Activated T-cell treated with anti-CD3 and anti-CD28 coated beads, Interleukin-2, amount 50 U/mL, for 72 hours (primary cell): ENCODE measurements at regions not wholly inside any gene's neighbourhood (a gene's known extent, or its start where the extent isn't known, plus 50 kb on each side); places are given as distances from the start of the nearest gene placed in this dataset.

ENCODE experiments used
- ATAC-seq, 2 donors: fragments of 150-1000 bp; cut with Tn5 transposase; replicated peaks in 1 of 2; 2 replicates each; pipeline ENCODE4 v1.10.0; 2021; ENCODE audit warnings: moderate library complexity in 2 of 2, mild to moderate bottlenecking in 1 of 2
- DNase-seq, 2 donors: peaks; one replicate each; pipeline ENCODE4 v3.0.0; 2021 to 2022; ENCODE audit warnings: mixed read lengths in 1 of 2
- H3K27ac Mint-ChIP-seq: one replicate; pipeline ENCODE4 v1.8.0; 2022; ENCODE audit warnings: mild to moderate bottlenecking, moderate library complexity, mixed read lengths
- H3K27me3 Mint-ChIP-seq: one replicate; pipeline ENCODE4 v1.8.0; 2022; ENCODE audit warnings: low read depth, mixed read lengths
- H3K36me3 Mint-ChIP-seq, 2 donors: one replicate each; pipeline ENCODE4 v1.8.0; 2022; ENCODE audit warnings: mixed read lengths in 2 of 2, mild to moderate bottlenecking in 1 of 2; ENCODE audit not compliant: insufficient read depth in 2 of 2
- H3K4me1 Mint-ChIP-seq: one replicate; pipeline ENCODE4 v1.8.0; 2022; ENCODE audit warnings: low read depth, mixed read lengths
- H3K4me3 Mint-ChIP-seq, 2 donors: one replicate each; pipeline ENCODE4 v1.8.0; 2022; ENCODE audit warnings: mild to moderate bottlenecking in 2 of 2, mixed read lengths in 2 of 2, moderate library complexity in 2 of 2
- H3K9me3 Mint-ChIP-seq, 2 donors: one replicate each; pipeline ENCODE4 v1.8.0; 2022; ENCODE audit warnings: mixed read lengths in 2 of 2

DNA sequence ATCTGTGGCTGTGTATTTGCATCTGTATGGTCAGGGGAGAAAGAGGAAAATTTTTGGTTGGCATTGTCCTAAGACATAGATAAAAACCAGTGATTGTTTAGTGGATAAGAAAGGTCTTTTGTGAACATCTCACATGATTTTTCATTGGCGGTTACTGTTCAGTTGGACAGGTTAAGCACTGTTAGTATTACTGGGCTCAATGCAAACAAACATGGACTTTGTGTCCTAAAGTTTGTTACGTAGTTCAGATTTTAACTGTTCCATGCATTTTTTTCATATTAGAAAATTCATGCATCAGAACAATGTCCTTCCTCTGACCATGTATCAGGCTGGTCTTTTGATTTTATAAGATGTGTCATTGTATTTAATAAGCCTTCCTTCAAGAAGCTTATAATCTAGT lies 368.0 kb downstream of the MEIS1 start:
- H3K4me3 Mint-ChIP-seq: no peak overlapping the region
- no peaks in the 10 kb centered on the region for H3K4me1 Mint-ChIP-seq
- ATAC-seq (no peak), DNase-seq (no peak)
- no peak overlapping the region for H3K27ac Mint-ChIP-seq
- H3K27me3 Mint-ChIP-seq: no peaks in the 10 kb centered on the region
- H3K9me3 Mint-ChIP-seq: peaks cover 4 to 7% of the 10 kb centered on the region in 2 donors
- no peaks in the 10 kb centered on the region for H3K36me3 Mint-ChIP-seq

- H3K27me3 Mint-ChIP-seq: no peaks in the 10 kb centered on the region
- DNase-seq: no peak
- no peak for ATAC-seq
- H3K9me3 Mint-ChIP-seq: peaks cover 4 to 7% of the 10 kb centered on the region in 2 donors
- no peaks in the 10 kb centered on the region for H3K36me3 Mint-ChIP-seq
- H3K4me3 Mint-ChIP-seq: no peak overlapping the region
- no peak overlapping the region for H3K27ac Mint-ChIP-seq
- no peaks in the 10 kb centered on the region for H3K4me1 Mint-ChIP-seq
Observed at GRCh38 chr2:66803726-66804125, 368.8 kb downstream of the MEIS1 start.

DNA sequence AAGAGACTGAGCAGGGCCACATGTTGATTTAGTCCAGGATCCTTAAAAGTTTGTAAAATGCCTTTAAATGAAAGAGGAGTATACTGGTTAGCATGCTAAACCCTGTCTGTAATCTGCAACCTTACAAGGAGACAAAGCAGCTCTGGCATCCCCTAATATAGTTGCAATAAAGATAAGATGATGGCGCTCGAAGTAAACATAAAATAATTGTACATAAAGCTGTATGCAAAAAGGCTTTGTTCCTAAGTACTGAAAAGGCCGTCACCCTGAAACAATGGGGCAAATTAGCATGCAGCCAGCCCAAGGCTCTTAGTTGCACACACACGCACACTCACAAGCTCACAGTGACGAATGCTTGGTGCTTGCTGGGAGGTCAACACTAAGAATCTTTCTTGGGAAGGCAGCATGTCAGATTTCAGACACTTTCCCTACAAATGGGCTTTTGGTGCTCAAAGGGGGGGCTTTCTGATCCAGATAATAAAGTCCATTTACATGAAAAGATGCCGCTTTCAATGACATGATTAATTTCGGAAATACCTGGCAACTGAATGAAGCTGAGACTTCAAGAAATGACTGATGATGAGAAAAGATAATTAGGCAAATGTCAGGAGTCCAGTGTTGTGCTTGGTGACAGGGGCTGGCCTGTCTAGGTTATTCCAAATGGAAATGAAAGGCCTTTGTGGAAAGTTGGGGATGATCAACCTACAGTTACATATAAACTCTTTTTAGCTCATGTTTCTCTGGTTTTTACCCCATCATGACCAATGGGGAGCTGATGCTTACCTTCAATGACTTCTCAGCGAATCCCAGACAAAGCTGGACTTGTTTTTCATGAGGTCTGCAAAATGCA lies 370.3 kb downstream of the MEIS1 start:
- H3K27me3 Mint-ChIP-seq: no peaks in the 10 kb centered on the region
- H3K36me3 Mint-ChIP-seq: no peaks in the 10 kb centered on the region
- no peak overlapping the region for H3K27ac Mint-ChIP-seq
- H3K9me3 Mint-ChIP-seq: no peaks in the 10 kb centered on the region
- H3K4me1 Mint-ChIP-seq: no peaks in the 10 kb centered on the region
- ATAC-seq (no peak), DNase-seq (no peak)
- no peak overlapping the region for H3K4me3 Mint-ChIP-seq

GRCh38 chr2:66805968-66806367 lies 371.0 kb downstream of the MEIS1 start:
- no peak overlapping the region for H3K27ac Mint-ChIP-seq
- DNase-seq: no peak
- no peaks in the 10 kb centered on the region for H3K27me3 Mint-ChIP-seq
- no peak for ATAC-seq
- no peaks in the 10 kb centered on the region for H3K9me3 Mint-ChIP-seq
- no peaks in the 10 kb centered on the region for H3K4me1 Mint-ChIP-seq
- H3K4me3 Mint-ChIP-seq: no peak overlapping the region
- no peaks in the 10 kb centered on the region for H3K36me3 Mint-ChIP-seq

GRCh38 chr2:66813525-66813924 lies 378.6 kb downstream of the MEIS1 start:
- DNase-seq (no peak), ATAC-seq (no peak)
- no peaks in the 10 kb centered on the region for H3K4me1 Mint-ChIP-seq
- H3K27ac Mint-ChIP-seq: no peak overlapping the region
- H3K27me3 Mint-ChIP-seq: no peaks in the 10 kb centered on the region
- H3K36me3 Mint-ChIP-seq: no peaks in the 10 kb centered on the region
- peaks cover 2 to 3% of the 10 kb centered on the region in 2 donors for H3K9me3 Mint-ChIP-seq
- no peak overlapping the region for H3K4me3 Mint-ChIP-seq

GRCh38 chr2:66813976-66814375 lies 379.1 kb downstream of the MEIS1 start:
- DNase-seq: no peak
- Mint-ChIP-seq H3K36me3 (no peaks in the 10 kb centered on the region), H3K9me3 (peaks cover 2 to 3% of the 10 kb centered on the region in 2 donors), H3K4me1 (no peaks in the 10 kb centered on the region), H3K27me3 (no peaks in the 10 kb centered on the region), H3K4me3 (no peak overlapping the region), H3K27ac (no peak overlapping the region)
- ATAC-seq: no peak

DNA sequence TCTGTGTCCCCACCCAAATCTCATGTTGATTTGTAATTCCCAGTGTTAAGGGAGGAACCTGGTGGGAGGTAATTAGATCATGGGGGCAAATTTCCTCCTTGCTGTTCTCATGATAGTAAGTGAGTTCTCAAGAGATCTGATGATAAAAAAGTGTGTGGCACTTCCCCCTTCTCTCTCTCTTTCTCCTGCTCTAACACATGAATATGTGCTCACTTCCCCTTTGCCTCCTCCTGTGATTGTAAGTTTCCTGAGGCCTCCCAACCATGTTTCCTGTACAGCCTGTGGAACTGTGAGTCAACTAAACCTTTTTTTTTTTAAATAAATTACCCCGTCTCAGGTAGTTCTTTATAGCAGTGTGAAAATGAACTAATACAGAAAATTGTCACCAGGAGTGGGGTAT lies 380.0 kb downstream of the MEIS1 start:
- Mint-ChIP-seq H3K4me1 (no peaks in the 10 kb centered on the region), H3K27ac (no peak overlapping the region), H3K9me3 (peaks cover 2 to 5% of the 10 kb centered on the region in 2 donors), H3K36me3 (no peaks in the 10 kb centered on the region), H3K27me3 (no peaks in the 10 kb centered on the region), H3K4me3 (no peak overlapping the region)
- ATAC-seq (no peak), DNase-seq (no peak)

DNA sequence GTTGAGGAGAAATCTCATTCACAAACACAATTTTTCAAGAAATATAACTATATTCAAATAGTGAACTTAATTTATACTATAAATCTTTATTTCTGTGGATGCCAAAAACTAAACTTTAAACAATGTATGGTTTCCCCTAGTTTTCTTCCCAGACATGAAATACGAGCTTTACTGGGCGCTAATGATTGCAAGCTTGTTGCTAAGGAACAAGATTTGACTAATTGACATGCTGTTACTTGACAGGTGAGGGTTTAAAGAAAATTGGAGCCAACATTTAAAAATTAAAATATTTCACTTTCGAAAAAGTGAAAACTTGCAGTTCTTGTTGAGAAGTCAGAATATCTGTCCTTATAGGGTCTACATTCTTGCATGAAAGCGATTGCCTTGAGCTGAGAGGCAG lies 381.0 kb downstream of the MEIS1 start:
- no peaks in the 10 kb centered on the region for H3K36me3 Mint-ChIP-seq
- H3K4me1 Mint-ChIP-seq: no peaks in the 10 kb centered on the region
- H3K27me3 Mint-ChIP-seq: no peaks in the 10 kb centered on the region
- DNase-seq: no peak
- no peak overlapping the region for H3K27ac Mint-ChIP-seq
- peaks cover 2 to 7% of the 10 kb centered on the region in 2 donors for H3K9me3 Mint-ChIP-seq
- ATAC-seq: no peak
- H3K4me3 Mint-ChIP-seq: no peak overlapping the region

DNA sequence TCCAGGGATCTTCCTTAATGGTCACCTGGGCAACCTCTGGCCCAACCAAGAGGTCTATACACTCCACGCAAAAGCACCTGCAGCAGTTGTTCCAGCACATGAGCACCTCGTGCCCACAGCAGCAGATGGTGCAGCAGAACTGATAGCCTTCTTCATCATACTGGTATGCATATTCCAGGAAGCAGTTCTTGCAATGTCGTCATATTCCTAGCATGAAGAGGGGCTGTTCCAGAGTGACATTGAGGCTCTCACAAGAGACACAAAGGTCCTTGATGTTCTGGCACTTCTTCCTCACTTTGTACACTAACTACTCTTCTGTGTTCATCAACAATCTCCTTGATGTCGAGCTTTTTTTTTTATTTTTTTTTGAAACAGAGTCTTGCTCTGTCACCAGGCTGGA lies 386.2 kb downstream of the MEIS1 start:
- Mint-ChIP-seq H3K4me1 (no peaks in the 10 kb centered on the region), H3K4me3 (no peak overlapping the region), H3K27me3 (no peaks in the 10 kb centered on the region), H3K9me3 (peaks cover 5 to 7% of the 10 kb centered on the region in 2 donors), H3K27ac (no peak overlapping the region), H3K36me3 (no peaks in the 10 kb centered on the region)
- DNase-seq (no peak), ATAC-seq (no peak)

DNA sequence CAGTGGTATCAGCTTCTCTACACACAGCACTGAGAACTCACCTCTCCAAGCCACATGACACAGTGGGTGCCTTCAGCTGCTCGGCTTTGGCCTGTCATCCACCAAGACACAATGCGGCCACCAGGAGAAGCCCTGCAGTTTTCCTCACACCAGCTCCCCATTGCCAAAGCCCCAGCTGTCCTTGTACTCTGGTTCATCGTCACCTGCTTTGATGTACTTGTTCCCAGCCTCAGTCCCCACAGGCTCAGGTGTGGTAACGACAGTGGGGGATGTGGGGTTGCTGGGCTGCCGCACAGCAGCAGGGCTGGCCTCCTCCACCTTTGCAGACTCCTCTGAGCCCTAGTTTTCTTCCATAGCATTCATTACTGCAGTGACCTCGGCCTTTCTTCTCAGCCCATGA lies 387.3 kb downstream of the MEIS1 start:
- H3K9me3 Mint-ChIP-seq: peaks cover 5% of the 10 kb centered on the region in 2 donors
- no peak overlapping the region for H3K4me3 Mint-ChIP-seq
- H3K4me1 Mint-ChIP-seq: no peaks in the 10 kb centered on the region
- ATAC-seq: no peak
- no peaks in the 10 kb centered on the region for H3K36me3 Mint-ChIP-seq
- DNase-seq: no peak
- no peaks in the 10 kb centered on the region for H3K27me3 Mint-ChIP-seq
- no peak overlapping the region for H3K27ac Mint-ChIP-seq

DNA sequence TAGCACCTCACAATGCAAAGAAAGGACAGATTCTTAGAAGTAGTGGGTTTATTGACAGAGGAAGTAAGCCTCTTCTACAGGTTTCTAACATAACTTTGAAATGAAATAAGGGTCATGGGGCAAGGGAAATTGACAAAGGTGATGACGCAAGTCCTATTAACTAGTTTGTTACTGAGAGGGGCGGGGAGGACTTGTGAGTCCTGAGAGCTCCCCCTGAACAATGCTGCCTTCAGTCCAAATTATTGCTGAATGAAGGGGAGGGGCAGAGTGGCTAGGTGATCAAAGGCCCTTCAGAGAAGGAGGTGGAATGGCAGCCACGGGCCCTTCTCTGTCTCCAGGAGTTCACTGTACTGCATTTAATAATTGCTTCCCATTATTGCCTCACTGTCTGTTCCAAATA lies 390.0 kb downstream of the MEIS1 start:
- Mint-ChIP-seq H3K27me3 (no peaks in the 10 kb centered on the region), H3K9me3 (peaks cover 2 to 5% of the 10 kb centered on the region in 2 donors), H3K36me3 (no peaks in the 10 kb centered on the region), H3K4me1 (no peaks in the 10 kb centered on the region), H3K4me3 (no peak overlapping the region), H3K27ac (no peak overlapping the region)
- DNase-seq (no peak), ATAC-seq (no peak)

DNA sequence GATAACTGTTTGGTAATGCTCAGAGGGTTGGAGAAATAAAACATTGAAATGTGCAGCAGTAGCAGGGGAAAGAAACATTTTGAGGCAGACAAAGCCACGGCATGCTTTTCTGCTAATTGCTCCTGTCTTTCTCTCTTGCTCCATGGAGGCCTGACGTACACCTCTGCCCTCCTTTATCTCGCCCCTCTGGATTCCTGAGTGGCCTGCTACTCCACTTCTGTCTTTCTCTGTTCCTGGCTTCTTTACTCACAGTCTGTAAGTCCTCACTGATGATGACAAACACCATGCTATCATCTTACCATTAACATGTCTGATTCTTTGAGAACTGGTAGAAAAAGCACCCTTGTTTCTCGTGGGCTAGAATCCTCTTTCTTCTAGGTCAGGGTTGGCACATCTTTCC lies 392.9 kb downstream of the MEIS1 start:
- H3K36me3 Mint-ChIP-seq: no peaks in the 10 kb centered on the region
- H3K4me1 Mint-ChIP-seq: no peaks in the 10 kb centered on the region
- DNase-seq: no peak
- no peaks in the 10 kb centered on the region for H3K27me3 Mint-ChIP-seq
- H3K27ac Mint-ChIP-seq: no peak overlapping the region
- no peak overlapping the region for H3K4me3 Mint-ChIP-seq
- H3K9me3 Mint-ChIP-seq: peaks cover 2% of the 10 kb centered on the region in 2 donors
- ATAC-seq: no peak

GRCh38 chr2:66828876-66829275 lies 394.0 kb downstream of the MEIS1 start:
- Mint-ChIP-seq H3K4me1 (no peaks in the 10 kb centered on the region), H3K36me3 (no peaks in the 10 kb centered on the region), H3K27me3 (no peaks in the 10 kb centered on the region), H3K27ac (no peak overlapping the region), H3K4me3 (no peak overlapping the region), H3K9me3 (peaks cover 2 to 3% of the 10 kb centered on the region in 2 donors)
- DNase-seq: no peak
- no peak for ATAC-seq

GRCh38 chr2:66830881-66831280 lies 396.0 kb downstream of the MEIS1 start:
- no peak for ATAC-seq
- Mint-ChIP-seq H3K27ac (no peak overlapping the region), H3K27me3 (no peaks in the 10 kb centered on the region), H3K4me1 (no peaks in the 10 kb centered on the region), H3K4me3 (no peak overlapping the region), H3K36me3 (no peaks in the 10 kb centered on the region), H3K9me3 (peaks cover 2 to 3% of the 10 kb centered on the region in 2 donors)
- no peak for DNase-seq
